WTC11 (cell line): ENCODE measurements at regions not wholly inside any gene's neighbourhood (a gene's known extent, or its start where the extent isn't known, plus 50 kb on each side); places are given as distances from the start of the nearest gene placed in this dataset.

Experiments
- CBFB ChIP-seq: sonication (generic); formaldehyde crosslinking; IDR thresholded peaks from 2 replicates; pipeline ENCODE4 v1.8.1; 2022; ENCODE audit warnings: mild to moderate bottlenecking, low read depth, missing genetic modification reagents
- CREB1 ChIP-seq: sonication (generic); formaldehyde crosslinking; IDR thresholded peaks from 2 replicates; pipeline ENCODE4 v1.8.0; 2023; ENCODE audit warnings: mild to moderate bottlenecking, missing genetic modification reagents
- CTCF ChIP-seq: fragments of 200-600 bp; IDR thresholded peaks from 2 replicates; pipeline ENCODE4 v1.8.0; 2022; ENCODE audit warnings: antibody characterized with exemption
- FOXP1 ChIP-seq: sonication (generic); formaldehyde crosslinking; IDR thresholded peaks from 2 replicates; pipeline ENCODE4 v1.8.0; 2022; ENCODE audit warnings: missing genetic modification reagents, mild to moderate bottlenecking, moderate library complexity, borderline replicate concordance
- JUN ChIP-seq: sonication (generic); formaldehyde crosslinking; IDR thresholded peaks from 2 replicates; pipeline ENCODE4 v1.8.0; 2023; ENCODE audit warnings: mild to moderate bottlenecking, missing genetic modification reagents
- MAX ChIP-seq: sonication (generic); formaldehyde crosslinking; IDR thresholded peaks from 2 replicates; pipeline ENCODE4 v1.8.0; 2022; ENCODE audit warnings: mild to moderate bottlenecking, missing genetic modification reagents
- PRDM15 ChIP-seq: sonication (generic); formaldehyde crosslinking; IDR thresholded peaks from 2 replicates; pipeline ENCODE4 v1.8.0; 2022; ENCODE audit warnings: missing genetic modification reagents
- SMAD3 ChIP-seq: sonication (generic); formaldehyde crosslinking; IDR thresholded peaks from 2 replicates; pipeline ENCODE4 v1.8.0; 2022; ENCODE audit warnings: missing genetic modification reagents, mild to moderate bottlenecking, borderline replicate concordance
- SP1 ChIP-seq: sonication (generic); formaldehyde crosslinking; conservative IDR thresholded peaks from 2 replicates; pipeline ENCODE4 v1.8.1; 2022; ENCODE audit warnings: missing genetic modification reagents
- ZMAT4 ChIP-seq: fragments of 250-450 bp; sonication (Bioruptor Pico); IDR thresholded peaks from 2 replicates; pipeline ENCODE4 v1.9.0; 2021; ENCODE audit warnings: mild to moderate bottlenecking

GRCh38 chr10:28463141-28463540 lies 69.8 kb upstream of the WAC start:
- TF ChIP-seq FOXP1 (CRISPR knock-in tag) (no peak), PRDM15 (CRISPR knock-in tag) (no peak), MAX (CRISPR knock-in tag) (no peak), SP1 (no peak), CTCF (no peak), CREB1 (CRISPR knock-in tag) (no peak), JUN (CRISPR knock-in tag) (no peak), CBFB (CRISPR knock-in tag) (no peak), ZMAT4 (no peak), SMAD3 (CRISPR knock-in tag) (no peak)
